ENCODE measurements at regions not wholly inside any gene's neighbourhood (a gene's known extent, or its start where the extent isn't known, plus 50 kb on each side); places are given as distances from the start of the nearest gene placed in this dataset.

DNA sequence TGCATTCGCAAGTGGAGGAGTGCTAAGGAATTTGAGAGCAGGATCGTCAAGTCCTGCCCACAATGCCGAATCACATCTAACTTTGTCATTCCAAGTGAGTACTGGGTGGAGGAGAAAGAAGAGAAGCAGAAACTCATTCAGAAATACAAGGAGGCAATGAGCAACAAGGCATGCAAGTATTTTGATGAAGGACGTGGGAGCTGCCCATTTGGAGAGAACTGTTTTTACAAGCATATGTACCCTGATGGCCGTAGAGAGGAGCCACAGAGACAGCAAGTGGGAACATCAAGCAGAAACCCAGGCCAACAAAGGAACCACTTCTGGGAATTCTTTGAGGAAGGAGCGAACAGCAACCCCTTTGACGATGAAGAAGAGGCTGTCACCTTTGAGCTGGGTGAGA, 100.2 kb upstream of the MED14 start:
- TF ChIP-seq, protein P1, sequence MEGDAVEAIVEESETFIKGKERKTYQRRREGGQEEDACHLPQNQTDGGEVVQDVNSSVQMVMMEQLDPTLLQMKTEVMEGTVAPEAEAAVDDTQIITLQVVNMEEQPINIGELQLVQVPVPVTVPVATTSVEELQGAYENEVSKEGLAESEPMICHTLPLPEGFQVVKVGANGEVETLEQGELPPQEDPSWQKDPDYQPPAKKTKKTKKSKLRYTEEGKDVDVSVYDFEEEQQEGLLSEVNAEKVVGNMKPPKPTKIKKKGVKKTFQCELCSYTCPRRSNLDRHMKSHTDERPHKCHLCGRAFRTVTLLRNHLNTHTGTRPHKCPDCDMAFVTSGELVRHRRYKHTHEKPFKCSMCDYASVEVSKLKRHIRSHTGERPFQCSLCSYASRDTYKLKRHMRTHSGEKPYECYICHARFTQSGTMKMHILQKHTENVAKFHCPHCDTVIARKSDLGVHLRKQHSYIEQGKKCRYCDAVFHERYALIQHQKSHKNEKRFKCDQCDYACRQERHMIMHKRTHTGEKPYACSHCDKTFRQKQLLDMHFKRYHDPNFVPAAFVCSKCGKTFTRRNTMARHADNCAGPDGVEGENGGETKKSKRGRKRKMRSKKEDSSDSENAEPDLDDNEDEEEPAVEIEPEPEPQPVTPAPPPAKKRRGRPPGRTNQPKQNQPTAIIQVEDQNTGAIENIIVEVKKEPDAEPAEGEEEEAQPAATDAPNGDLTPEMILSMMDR (IDR thresholded peaks at IDR 0.05; ENCODE audit: low read depth, low read length): no peak
- no peak for TF ChIP-seq EZH2phosphoT487 (IDR thresholded peaks at IDR 0.05; ENCODE audit: low read depth)
